HG03159 (cell line): ENCODE measurements at regions not wholly inside any gene's neighbourhood (a gene's known extent, or its start where the extent isn't known, plus 50 kb on each side); places are given as distances from the start of the nearest gene placed in this dataset.

Experiments used
- ATAC-seq: cut with Tn5 transposase; IDR thresholded peaks from one replicate; pipeline ENCODE4 v1.9.1; 2021; ENCODE audit warnings: mild to moderate bottlenecking, moderate library complexity; ENCODE audit not compliant: unreplicated experiment

GRCh38 chr5:2196989-2197619 lies 314.4 kb upstream of the IRX4 start:
- no peak for ATAC-seq

- no peak for ATAC-seq
Measured at GRCh38 chr5:2196416-2196815, 313.7 kb upstream of the IRX4 start.

GRCh38 chr5:2194949-2195348 lies 312.2 kb upstream of the IRX4 start:
- no peak for ATAC-seq

GRCh38 chr5:2194236-2194555 lies 311.5 kb upstream of the IRX4 start:
- ATAC-seq: no peak

- ATAC-seq: no peak
Measured at GRCh38 chr5:2193542-2194235, 311.0 kb upstream of the IRX4 start.

GRCh38 chr5:2193142-2193541 lies 310.4 kb upstream of the IRX4 start:
- ATAC-seq: no peak

GRCh38 chr5:2192496-2192895 lies 309.8 kb upstream of the IRX4 start:
- no peak for ATAC-seq

GRCh38 chr5:2191972-2192371 lies 309.2 kb upstream of the IRX4 start:
- no peak for ATAC-seq

GRCh38 chr5:2190549-2190948 lies 307.8 kb upstream of the IRX4 start:
- ATAC-seq: no peak

GRCh38 chr5:2188661-2189060 lies 305.9 kb upstream of the IRX4 start:
- ATAC-seq: no peak

GRCh38 chr5:2188137-2188536 lies 305.4 kb upstream of the IRX4 start:
- no peak for ATAC-seq

GRCh38 chr5:2187687-2188086 lies 305.0 kb upstream of the IRX4 start:
- ATAC-seq: no peak

GRCh38 chr5:2187156-2187555 lies 304.4 kb upstream of the IRX4 start:
- no peak for ATAC-seq

GRCh38 chr5:2186472-2187015 lies 303.8 kb upstream of the IRX4 start:
- ATAC-seq: no peak

- no peak for ATAC-seq
Measured at GRCh38 chr5:2185646-2186471, 303.1 kb upstream of the IRX4 start.

- ATAC-seq: no peak
Measured at GRCh38 chr5:2184563-2185540, 302.1 kb upstream of the IRX4 start.

GRCh38 chr5:2184026-2184366 lies 301.3 kb upstream of the IRX4 start:
- no peak for ATAC-seq

GRCh38 chr5:2183154-2184025 lies 300.7 kb upstream of the IRX4 start:
- ATAC-seq: no peak

- ATAC-seq: no peak
Measured at GRCh38 chr5:2182020-2182419, 299.3 kb upstream of the IRX4 start.

- ATAC-seq: no peak
Measured at GRCh38 chr5:2181557-2181956, 298.8 kb upstream of the IRX4 start.
